ENCODE measurements at regions not wholly inside any gene's neighbourhood (a gene's known extent, or its start where the extent isn't known, plus 50 kb on each side); places are given as distances from the start of the nearest gene placed in this dataset.

DNA sequence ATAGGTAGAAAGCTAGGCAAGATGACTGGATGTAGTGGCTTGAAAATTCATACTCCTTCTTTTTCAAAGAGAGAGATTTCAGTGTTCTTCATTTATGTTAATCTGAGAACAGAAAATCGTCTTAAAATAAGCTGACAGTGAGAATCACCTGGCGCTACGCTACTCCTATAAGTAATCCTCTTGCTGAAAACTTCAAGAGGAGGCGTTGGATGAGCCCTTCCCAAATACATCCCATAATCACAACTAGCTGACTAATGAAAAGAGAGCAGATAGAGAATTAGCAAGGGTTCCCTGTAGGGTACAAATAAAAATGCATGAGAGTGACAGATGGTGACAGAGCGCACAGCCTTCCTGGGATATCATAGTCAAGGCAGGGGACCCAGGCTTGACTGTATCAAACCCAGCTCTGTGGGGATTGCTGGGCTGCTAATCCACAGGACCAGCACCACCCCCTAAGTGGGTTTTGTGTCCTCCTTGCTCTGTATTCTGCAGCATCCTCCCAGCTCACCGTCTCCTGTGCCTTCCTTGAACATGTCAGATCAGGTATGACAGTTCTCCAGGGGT is 280.2 kb downstream of the SP3 start:
- H4K20me1 ChIP-seq (ENCODE audit: insufficient read depth, low read length) = no peaks in the 10 kb centered on the region
- H2AFZ ChIP-seq (ENCODE audit: low read depth, low read length) = no peak overlapping the region
- H3K27me3 ChIP-seq (ENCODE audit: insufficient read depth, low read length, poor library complexity) = peaks cover 10% of the 10 kb centered on the region
- no peak for ATAC-seq (ENCODE audit: insufficient read depth, low read depth)
- H3K4me1 ChIP-seq (ENCODE audit: insufficient read depth, low read length) = no peaks in the 10 kb centered on the region
- H3K36me3 ChIP-seq (ENCODE audit: insufficient read depth, low read length) = no peaks in the 10 kb centered on the region
- H3K4me2 ChIP-seq (ENCODE audit: insufficient read depth, low read length) = no peak overlapping the region
- no peaks in the 10 kb centered on the region for H3K79me2 ChIP-seq (ENCODE audit: insufficient read depth, low read length)
- H3K9me3 ChIP-seq (ENCODE audit: insufficient read depth, low read length, severe bottlenecking) = no peaks in the 10 kb centered on the region
- H3K9ac ChIP-seq (ENCODE audit: low read depth, low read length) = no peak overlapping the region
- DNase-seq = no peak
- H3K4me3 ChIP-seq (ENCODE audit: low read depth in 1 of 2, low read length in 2 of 2) = no peak overlapping the region
- no peak overlapping the region for H3K27ac ChIP-seq (ENCODE audit: low read length)
- TF ChIP-seq EZH2 (IDR thresholded peaks at IDR 0.05; ENCODE audit: borderline replicate concordance, low read depth, low read length, severe bottlenecking) = no peak
- TF ChIP-seq, protein P1, sequence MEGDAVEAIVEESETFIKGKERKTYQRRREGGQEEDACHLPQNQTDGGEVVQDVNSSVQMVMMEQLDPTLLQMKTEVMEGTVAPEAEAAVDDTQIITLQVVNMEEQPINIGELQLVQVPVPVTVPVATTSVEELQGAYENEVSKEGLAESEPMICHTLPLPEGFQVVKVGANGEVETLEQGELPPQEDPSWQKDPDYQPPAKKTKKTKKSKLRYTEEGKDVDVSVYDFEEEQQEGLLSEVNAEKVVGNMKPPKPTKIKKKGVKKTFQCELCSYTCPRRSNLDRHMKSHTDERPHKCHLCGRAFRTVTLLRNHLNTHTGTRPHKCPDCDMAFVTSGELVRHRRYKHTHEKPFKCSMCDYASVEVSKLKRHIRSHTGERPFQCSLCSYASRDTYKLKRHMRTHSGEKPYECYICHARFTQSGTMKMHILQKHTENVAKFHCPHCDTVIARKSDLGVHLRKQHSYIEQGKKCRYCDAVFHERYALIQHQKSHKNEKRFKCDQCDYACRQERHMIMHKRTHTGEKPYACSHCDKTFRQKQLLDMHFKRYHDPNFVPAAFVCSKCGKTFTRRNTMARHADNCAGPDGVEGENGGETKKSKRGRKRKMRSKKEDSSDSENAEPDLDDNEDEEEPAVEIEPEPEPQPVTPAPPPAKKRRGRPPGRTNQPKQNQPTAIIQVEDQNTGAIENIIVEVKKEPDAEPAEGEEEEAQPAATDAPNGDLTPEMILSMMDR (IDR thresholded peaks at IDR 0.05; ENCODE audit: borderline replicate concordance, extremely low read depth, low read length, poor library complexity, severe bottlenecking) = no peak

DNA sequence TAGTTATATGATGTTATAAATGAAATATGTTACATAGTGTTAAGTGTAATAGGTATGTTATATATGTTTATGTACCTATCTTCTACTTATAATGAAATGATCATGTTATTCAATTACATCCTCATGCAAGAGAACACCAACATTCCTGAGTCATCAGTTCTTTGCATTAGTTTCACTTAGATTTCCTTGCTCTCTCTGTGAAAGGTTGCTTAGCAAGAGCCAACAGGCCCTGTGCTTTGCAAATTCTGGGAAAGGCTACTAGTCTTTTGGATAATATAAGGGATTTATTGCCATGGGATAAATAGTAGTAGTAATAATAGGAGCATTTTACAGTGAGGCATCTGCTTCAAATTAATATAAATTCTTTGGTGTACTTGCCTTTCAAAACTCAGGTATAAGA is 274.8 kb downstream of the SP3 start:
- H3K27ac ChIP-seq (ENCODE audit: low read length) = no peak overlapping the region
- no peak for ATAC-seq (ENCODE audit: insufficient read depth, low read depth)

DNA sequence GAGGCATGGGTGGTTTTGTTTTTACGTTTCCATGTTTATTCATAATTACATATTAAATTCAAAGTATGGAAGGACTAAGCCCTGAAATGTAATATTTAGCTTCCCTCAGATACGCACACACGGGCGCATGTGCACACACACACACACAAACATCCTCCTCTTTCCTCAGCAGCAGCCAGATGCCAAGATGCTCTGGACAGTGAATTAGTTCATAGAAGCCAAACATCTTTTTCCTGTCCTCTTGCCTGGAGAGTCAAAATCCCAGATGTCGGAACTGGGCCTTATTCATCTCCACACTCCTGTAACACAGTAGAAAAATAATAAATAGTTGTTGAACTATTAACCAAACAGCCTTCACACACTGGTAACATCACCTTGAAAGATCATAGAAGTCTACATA is 273.1 kb downstream of the SP3 start:
- no peak overlapping the region for H3K27ac ChIP-seq (ENCODE audit: low read length)
- H4K20me1 ChIP-seq (ENCODE audit: insufficient read depth, low read length) = no peaks in the 10 kb centered on the region
- no peak overlapping the region for H2AFZ ChIP-seq (ENCODE audit: low read depth, low read length)
- H3K9ac ChIP-seq (ENCODE audit: low read depth, low read length) = no peak overlapping the region
- H3K9me3 ChIP-seq (ENCODE audit: insufficient read depth, low read length, severe bottlenecking) = no peaks in the 10 kb centered on the region
- no peaks in the 10 kb centered on the region for H3K4me1 ChIP-seq (ENCODE audit: insufficient read depth, low read length)
- H3K4me3 ChIP-seq (ENCODE audit: low read depth in 1 of 2, low read length in 2 of 2) = no peak overlapping the region
- TF ChIP-seq, protein P1 (IDR thresholded peaks at IDR 0.05; ENCODE audit: borderline replicate concordance, extremely low read depth, low read length, poor library complexity, severe bottlenecking) = no peak
- no peak for TF ChIP-seq EZH2 (IDR thresholded peaks at IDR 0.05; ENCODE audit: borderline replicate concordance, low read depth, low read length, severe bottlenecking)
- no peak overlapping the region for H3K4me2 ChIP-seq (ENCODE audit: insufficient read depth, low read length)
- ATAC-seq (ENCODE audit: insufficient read depth, low read depth) (no peak), DNase-seq (no peak)
- no peaks in the 10 kb centered on the region for H3K27me3 ChIP-seq (ENCODE audit: insufficient read depth, low read length, poor library complexity)
- no peaks in the 10 kb centered on the region for H3K79me2 ChIP-seq (ENCODE audit: insufficient read depth, low read length)
- no peaks in the 10 kb centered on the region for H3K36me3 ChIP-seq (ENCODE audit: insufficient read depth, low read length)

More for the DNA sequence above, 274.8 kb downstream of the SP3 start:
- Histone ChIP-seq H3K79me2 (ENCODE audit: insufficient read depth, low read length) (no peaks in the 10 kb centered on the region), H3K9ac (ENCODE audit: low read depth, low read length) (no peak overlapping the region), H3K4me1 (ENCODE audit: insufficient read depth, low read length) (no peaks in the 10 kb centered on the region), H4K20me1 (ENCODE audit: insufficient read depth, low read length) (no peaks in the 10 kb centered on the region), H3K36me3 (ENCODE audit: insufficient read depth, low read length) (no peaks in the 10 kb centered on the region), H3K9me3 (ENCODE audit: insufficient read depth, low read length, severe bottlenecking) (no peaks in the 10 kb centered on the region), H3K4me2 (ENCODE audit: insufficient read depth, low read length) (no peak overlapping the region), H3K4me3 (ENCODE audit: low read depth in 1 of 2, low read length in 2 of 2) (no peak overlapping the region), H3K27me3 (ENCODE audit: insufficient read depth, low read length, poor library complexity) (no peaks in the 10 kb centered on the region), H2AFZ (ENCODE audit: low read depth, low read length) (no peak overlapping the region)
- TF ChIP-seq, protein P1 (IDR thresholded peaks at IDR 0.05; ENCODE audit: borderline replicate concordance, extremely low read depth, low read length, poor library complexity, severe bottlenecking) = no peak
- no peak for TF ChIP-seq EZH2 (IDR thresholded peaks at IDR 0.05; ENCODE audit: borderline replicate concordance, low read depth, low read length, severe bottlenecking)
- no peak for DNase-seq

All from DND-41 (cell line).